ENCODE measurements at regions not wholly inside any gene's neighbourhood (a gene's known extent, or its start where the extent isn't known, plus 50 kb on each side); places are given as distances from the start of the nearest gene placed in this dataset.

GRCh38 chr5:25027061-25027460 is 382.3 kb upstream of the CDH10 start:
- TF ChIP-seq, protein P1, sequence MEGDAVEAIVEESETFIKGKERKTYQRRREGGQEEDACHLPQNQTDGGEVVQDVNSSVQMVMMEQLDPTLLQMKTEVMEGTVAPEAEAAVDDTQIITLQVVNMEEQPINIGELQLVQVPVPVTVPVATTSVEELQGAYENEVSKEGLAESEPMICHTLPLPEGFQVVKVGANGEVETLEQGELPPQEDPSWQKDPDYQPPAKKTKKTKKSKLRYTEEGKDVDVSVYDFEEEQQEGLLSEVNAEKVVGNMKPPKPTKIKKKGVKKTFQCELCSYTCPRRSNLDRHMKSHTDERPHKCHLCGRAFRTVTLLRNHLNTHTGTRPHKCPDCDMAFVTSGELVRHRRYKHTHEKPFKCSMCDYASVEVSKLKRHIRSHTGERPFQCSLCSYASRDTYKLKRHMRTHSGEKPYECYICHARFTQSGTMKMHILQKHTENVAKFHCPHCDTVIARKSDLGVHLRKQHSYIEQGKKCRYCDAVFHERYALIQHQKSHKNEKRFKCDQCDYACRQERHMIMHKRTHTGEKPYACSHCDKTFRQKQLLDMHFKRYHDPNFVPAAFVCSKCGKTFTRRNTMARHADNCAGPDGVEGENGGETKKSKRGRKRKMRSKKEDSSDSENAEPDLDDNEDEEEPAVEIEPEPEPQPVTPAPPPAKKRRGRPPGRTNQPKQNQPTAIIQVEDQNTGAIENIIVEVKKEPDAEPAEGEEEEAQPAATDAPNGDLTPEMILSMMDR (conservative IDR thresholded peaks at IDR 0.05 in 1 of 2, IDR thresholded peaks at IDR 0.05 in 1 of 2; ENCODE audit: low read depth in 1 of 2, low read length in 2 of 2), result no peak
- no peak for TF ChIP-seq EZH2 (IDR thresholded peaks at IDR 0.05; ENCODE audit: low read length, missing control alignments)

All from fibroblast of lung (primary cell).